ENCODE measurements at regions not wholly inside any gene's neighbourhood (a gene's known extent, or its start where the extent isn't known, plus 50 kb on each side); places are given as distances from the start of the nearest gene placed in this dataset.

DNA sequence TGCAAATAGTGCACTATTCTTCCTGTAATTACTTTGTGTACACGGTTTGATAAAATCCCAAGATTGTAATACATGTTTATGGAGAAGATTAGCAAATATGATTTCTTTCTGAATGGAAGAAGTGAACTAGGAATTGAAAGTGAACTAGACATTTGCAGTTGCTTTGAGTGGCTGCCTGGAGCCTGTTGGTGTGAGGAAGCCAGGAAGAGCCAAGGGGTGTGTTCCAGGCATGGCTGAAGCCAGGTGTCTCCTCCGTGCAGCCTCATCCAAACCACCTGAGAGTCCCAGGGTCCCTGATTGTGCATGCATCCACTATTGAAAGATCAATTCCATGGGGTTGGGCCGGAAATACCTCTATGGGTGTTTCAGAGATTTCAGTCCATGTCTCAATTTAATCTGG lies 253.1 kb upstream of the SHH start:
- TF ChIP-seq, protein P1, sequence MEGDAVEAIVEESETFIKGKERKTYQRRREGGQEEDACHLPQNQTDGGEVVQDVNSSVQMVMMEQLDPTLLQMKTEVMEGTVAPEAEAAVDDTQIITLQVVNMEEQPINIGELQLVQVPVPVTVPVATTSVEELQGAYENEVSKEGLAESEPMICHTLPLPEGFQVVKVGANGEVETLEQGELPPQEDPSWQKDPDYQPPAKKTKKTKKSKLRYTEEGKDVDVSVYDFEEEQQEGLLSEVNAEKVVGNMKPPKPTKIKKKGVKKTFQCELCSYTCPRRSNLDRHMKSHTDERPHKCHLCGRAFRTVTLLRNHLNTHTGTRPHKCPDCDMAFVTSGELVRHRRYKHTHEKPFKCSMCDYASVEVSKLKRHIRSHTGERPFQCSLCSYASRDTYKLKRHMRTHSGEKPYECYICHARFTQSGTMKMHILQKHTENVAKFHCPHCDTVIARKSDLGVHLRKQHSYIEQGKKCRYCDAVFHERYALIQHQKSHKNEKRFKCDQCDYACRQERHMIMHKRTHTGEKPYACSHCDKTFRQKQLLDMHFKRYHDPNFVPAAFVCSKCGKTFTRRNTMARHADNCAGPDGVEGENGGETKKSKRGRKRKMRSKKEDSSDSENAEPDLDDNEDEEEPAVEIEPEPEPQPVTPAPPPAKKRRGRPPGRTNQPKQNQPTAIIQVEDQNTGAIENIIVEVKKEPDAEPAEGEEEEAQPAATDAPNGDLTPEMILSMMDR (conservative IDR thresholded peaks at IDR 0.05), result no peak
- no peak for TF ChIP-seq ZFX (IDR thresholded peaks at IDR 0.05)

All from C4-2B (cell line).